LNCaP clone FGC (cell line): ENCODE measurements at regions not wholly inside any gene's neighbourhood (a gene's known extent, or its start where the extent isn't known, plus 50 kb on each side); places are given as distances from the start of the nearest gene placed in this dataset.

ENCODE experiments used
- DNase-seq: peaks from one replicate; pipeline ENCODE4 v3.0.0-alpha.2; 2011; ENCODE audit warnings: low read depth
- H3K4me3 ChIP-seq: 2 replicates; pipeline ENCODE4 v1.5.1; 2011; ENCODE audit warnings: mild to moderate bottlenecking, low read depth, low read length, control low read depth
- TF ChIP-seq, protein P1 (sequence below): IDR thresholded peaks from 2 replicates; pipeline ENCODE4 v1.5.1; 2012; ENCODE audit warnings: mild to moderate bottlenecking; ENCODE audit not compliant: control insufficient read depth, insufficient read depth; ENCODE audit errors: extremely low read depth

DNA sequence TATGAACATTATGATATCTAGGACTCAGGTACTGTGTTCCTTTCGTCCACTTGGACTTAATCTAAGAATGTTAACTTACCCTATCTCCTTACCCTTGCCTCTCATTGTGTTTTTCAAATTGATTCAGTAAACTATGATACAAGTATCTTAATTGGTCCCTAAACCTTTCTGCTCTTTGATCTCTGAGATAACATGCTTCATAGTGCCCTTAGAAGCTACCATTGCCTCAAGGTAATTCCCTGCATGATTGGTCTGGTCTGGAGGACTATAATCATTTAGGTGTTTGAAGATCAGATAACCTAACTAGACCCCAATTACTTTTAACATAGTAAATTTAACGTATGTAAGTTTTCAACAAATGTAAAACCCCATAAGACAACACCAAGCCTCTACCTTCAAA is 169.9 kb upstream of the NBEA start:
- no peak for DNase-seq
- TF ChIP-seq, protein P1, sequence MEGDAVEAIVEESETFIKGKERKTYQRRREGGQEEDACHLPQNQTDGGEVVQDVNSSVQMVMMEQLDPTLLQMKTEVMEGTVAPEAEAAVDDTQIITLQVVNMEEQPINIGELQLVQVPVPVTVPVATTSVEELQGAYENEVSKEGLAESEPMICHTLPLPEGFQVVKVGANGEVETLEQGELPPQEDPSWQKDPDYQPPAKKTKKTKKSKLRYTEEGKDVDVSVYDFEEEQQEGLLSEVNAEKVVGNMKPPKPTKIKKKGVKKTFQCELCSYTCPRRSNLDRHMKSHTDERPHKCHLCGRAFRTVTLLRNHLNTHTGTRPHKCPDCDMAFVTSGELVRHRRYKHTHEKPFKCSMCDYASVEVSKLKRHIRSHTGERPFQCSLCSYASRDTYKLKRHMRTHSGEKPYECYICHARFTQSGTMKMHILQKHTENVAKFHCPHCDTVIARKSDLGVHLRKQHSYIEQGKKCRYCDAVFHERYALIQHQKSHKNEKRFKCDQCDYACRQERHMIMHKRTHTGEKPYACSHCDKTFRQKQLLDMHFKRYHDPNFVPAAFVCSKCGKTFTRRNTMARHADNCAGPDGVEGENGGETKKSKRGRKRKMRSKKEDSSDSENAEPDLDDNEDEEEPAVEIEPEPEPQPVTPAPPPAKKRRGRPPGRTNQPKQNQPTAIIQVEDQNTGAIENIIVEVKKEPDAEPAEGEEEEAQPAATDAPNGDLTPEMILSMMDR = no peak
- no peak overlapping the region for H3K4me3 ChIP-seq

DNA sequence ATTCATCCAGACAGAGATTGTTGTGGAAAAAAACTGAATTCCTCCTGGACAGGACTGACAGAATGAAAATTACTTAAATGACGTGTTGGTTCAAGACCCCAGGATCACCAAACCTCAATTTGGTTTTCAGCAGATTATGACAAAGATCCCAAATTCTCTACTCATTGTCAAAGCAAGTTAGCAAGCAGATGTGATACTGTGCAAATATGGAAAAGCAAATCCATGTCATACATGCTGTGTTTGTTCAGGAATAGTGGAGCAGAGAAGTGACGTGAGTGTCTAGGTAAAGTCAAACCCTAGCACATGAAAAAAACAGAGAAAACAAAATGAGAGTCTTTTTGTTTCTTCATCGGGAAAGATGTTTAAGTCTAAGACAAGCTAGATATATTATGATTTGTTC is 169.2 kb upstream of the NBEA start:
- no peak for DNase-seq
- H3K4me3 ChIP-seq = no peak overlapping the region
- TF ChIP-seq, protein P1 = no peak

DNA sequence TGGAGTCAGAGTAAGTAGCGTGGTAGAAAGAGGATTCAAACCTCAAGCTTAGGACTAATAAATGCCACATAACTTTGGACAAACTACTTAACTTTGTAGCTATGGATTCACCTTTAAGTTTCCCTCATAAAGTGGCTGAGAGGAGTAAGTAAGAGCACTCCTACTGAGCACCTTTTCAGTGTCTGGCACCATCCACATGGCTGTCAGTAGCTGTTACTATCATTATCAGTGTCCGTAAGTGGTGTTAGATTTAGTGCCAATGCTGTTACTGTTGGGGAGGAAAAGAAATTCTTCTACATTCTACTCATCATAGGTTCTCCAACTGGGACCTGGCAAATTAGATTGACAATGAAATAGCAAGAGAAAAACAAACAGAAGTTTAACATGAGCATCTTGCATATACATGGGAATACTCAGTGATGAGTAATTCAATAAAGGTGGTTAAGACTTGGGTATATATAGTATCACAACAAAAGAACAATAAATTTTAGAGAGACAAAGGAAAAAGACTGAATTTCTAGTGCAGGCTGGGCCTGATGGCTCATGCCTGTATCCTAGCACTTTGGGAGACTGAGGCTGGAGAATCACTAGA is 165.6 kb upstream of the NBEA start:
- H3K4me3 ChIP-seq = no peak overlapping the region
- DNase-seq = no peak
- TF ChIP-seq, protein P1 = no peak

DNA sequence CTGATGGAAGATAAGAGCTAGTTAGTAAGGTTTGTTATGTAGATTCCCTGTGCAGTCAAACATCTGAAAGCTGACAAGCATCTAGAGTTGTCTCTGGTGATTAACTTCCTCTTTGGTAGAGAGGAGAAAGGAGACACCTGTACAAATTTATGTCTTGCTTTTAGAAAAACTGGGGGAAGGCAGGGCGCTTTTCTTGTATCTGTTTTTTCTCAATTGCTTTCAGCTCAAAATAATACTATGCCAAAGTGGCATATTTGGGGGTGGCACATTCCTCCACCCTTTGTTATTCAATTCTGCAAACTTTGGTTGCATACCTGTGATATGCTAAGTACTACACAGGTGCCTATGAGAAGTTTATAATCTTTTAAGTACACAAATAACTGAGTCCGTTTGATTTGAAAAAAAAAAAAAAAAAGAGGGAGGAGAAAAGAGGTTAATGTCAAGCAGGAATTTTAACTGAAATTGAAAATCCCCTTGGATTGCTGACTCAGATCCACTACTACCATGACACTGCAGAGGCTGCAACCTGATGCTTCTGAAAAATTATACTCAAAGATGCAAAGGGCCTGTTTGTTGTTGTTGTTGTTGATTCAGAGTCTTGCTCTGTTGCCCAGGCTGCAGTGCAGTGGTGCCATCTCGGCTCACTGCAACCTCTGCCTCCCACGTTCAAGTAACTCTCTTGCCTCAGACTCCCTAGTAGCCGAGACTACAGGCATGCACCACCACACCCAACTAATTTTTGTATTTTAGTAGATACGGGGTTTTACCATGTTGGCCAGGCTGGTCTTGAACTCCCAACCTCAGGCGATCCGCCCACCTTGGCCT is 164.8 kb upstream of the NBEA start:
- TF ChIP-seq, protein P1 = no peak
- no peak for DNase-seq
- H3K4me3 ChIP-seq = no peak overlapping the region

DNA sequence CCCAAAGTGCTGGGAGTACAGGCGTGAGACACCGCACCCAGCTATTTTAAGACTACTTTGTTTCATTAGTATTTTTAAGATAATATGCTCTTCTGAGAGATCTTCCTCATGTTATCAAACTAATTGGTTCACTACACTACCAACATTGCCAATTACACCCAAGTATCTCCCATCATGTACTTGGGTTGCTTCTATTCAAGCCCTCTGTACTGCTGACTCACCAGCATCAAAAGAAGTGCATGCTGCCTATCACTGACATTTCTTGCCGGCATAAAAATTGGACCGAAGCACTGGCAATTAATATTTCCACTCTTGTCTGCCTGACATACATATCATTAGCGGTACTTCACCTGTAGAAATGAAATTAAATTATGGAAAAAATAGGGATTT is 164.2 kb upstream of the NBEA start:
- H3K4me3 ChIP-seq = no peak overlapping the region
- TF ChIP-seq, protein P1 = no peak
- DNase-seq = no peak

DNA sequence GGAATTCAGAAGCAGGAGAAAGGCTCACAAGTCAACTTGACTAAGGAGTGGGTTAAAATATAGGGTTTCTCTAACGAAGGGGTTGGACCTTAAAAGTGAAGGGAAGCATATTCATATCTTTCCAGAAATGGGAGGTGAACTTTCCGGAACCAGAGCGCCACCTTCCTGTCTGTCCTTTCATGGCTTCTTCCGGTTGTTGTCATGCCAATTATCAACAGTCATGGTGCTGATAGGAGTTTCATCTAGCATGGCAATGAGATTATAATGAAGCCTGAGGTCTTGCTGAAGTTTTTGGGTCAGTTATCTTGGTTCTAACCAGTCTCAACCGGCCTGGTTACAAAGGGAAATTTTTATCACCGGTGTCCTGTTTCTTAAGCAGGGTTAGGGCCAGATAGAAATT is 162.9 kb upstream of the NBEA start:
- no peak overlapping the region for H3K4me3 ChIP-seq
- TF ChIP-seq, protein P1 = no peak
- no peak for DNase-seq

DNA sequence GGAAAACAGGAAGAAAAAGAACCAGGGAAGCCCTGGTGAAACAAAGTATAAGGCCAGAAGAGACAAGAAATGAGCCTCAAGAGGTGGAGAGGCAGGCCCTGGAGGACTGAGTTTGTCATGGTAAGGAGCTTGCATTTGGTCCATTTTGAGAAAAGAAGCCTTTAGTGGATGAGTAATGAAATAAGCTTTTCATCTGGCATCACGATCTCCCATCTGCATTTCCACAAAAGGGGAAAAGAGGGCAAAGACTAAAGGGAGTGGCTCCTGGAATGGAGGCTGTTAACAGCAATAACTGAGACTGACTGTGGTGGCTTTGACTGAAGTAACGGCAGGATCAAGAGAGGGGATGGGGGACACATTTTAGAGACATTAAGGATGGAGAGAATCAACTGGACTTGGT is 148.8 kb upstream of the NBEA start:
- TF ChIP-seq, protein P1 = no peak
- DNase-seq = no peak

More for the DNA sequence above, 148.8 kb upstream of the NBEA start:
- no peak overlapping the region for H3K4me3 ChIP-seq
